NCI-H526 treated with DMSO at 0.1 percent for 48 hours (cell line): ENCODE measurements at regions not wholly inside any gene's neighbourhood (a gene's known extent, or its start where the extent isn't known, plus 50 kb on each side); places are given as distances from the start of the nearest gene placed in this dataset.
"Not testable (repeated sequence)": the region's sequence is repeated elsewhere in the genome, so short reads cannot be mapped to it uniquely, and the experiment has no call there.

Source experiments
- DNase-seq: peaks from one replicate; lab custom pipeline; 2025; lab: John Stamatoyannopoulos, UW

DNA sequence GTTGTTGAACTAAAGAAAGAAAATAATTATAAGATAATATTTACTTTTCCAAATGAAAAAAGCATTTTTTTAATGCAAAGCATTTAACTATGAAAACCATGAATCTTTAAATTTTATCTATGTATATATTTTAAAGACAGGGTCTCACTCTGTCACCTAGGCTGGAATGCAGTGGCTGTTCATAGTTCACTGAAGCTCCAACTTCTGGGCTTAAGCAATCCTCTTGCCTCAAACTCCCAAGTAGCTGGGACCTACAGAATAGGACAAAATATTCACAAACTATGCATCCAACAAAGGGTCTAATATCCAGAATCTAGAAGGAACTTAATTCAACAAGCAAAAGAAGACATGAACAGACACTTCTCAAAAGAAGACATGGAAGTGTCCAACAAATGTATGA is 55.9 kb upstream of the ALB start:
- no peak for DNase-seq

DNA sequence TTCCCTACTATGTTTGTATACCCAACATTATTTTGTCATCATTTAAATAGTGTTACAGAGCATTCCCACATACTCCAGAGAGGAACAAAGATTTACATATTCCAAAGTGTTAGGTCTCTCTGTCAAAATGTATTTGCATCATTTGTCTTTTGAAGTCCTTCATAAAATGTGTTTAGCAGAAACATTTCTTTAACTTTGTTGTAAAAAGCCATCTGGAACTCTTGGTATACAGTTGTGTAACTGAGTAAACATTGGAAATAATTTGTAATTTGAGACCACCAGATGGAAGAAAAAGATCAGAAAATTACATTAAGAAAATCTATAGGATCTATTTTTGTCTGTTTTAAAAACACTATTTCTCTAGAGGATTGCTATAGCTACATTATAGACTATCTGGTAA is 56.6 kb upstream of the ALB start:
- DNase-seq = peak; percentile 53

DNA sequence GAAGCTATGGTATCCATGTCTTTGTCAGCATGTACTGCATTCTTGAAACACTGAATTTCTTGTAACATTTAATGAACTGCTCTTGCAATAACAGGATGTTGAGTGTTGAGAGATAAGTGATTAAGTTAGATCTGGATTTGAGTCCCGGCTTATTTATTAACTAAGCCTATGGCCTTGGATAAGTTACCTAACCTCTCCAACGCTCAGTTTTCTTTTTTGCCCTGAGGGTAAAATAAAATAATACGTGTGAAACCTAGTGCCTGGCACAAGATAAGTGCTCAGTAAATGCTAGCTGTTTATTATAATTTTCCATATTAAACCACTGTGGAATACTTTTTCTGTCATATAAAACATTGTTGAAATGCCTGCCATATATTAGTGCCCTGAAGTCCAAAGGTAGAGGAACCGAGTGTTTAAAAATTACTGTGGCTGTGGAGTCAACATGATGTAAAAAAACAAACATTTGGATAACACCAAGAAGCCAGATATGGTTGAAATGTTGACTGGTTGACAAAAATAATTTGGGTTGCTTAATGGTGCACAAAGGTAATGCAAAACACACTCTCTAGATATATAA is 58.6 kb upstream of the ALB start:
- DNase-seq = no peak

DNA sequence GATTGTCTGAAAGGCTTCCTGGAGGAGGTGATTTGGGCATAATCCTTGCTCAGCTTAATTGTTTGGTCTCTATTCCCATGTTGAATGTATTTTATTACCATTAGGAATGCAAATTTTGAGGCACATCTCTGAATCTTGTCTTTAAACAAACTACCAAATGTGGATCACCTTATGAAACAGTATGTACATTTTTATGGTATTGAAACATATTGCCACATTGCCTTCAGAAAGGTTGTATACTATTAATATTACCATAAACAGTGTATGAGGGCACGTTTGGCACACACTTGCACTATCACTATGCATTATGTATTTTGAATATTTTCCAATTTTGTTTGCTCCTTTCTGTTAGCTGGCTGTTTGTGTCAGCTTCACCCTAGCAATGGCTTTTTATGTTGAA is 60.0 kb upstream of the ALB start:
- DNase-seq = peak; percentile 10

DNA sequence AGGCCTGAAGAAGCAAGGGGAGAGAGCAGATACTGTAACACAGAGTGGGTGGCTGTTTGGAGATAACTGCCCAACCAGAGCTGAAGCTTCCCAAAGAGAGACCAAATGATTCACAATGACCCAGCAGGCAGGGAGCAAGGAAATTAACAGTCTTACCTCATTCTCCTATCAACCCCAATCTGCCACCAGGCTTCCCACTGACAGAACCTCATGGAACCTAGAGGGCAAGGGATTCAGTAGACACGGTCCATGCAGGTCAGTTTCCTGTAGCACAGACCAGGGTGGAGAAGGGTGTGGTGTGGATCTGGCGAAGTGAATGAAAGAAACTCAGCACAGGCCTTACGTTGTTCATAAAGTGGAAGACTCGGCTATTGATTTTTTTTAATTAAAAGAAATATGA is 60.7 kb upstream of the ALB start:
- DNase-seq = no peak

DNA sequence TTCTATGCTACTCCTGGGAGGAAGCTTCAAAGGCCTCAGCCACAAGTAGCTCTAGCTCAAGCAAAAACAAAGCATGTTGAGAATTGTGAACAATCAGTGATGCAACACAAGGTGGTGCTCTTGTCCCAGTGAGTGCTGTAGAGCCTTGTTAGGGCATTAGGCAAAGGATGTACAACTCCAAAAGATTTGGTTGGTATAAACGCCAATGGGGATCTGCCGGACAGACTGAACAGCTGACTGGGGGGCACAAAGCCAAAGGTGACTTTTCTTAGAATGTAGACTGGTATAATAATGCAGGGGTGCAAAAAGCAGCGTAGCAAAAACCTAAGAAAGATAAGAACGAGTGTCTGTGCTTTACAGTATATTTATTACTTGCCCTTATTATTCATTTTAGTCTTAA is 62.6 kb upstream of the ALB start:
- DNase-seq = peak; percentile 59

DNA sequence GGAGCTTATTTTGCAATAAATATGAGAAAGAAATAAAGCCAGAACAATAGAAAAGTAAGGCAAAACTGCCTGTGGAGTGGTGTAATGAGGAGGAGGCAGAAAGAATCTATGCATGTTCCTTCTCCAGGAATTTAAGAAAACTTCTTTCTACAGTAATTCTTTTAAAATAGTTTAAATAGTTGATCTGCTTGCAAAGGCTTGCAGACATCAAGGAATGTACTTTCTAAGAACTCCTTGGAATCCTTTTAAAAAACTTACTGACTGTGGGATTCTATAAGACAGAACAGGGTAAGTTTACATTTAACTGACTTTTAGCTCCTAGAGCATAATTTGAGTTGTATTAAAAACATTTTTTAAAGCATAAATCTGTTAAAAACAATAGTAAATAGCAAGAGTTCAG is 63.2 kb upstream of the ALB start:
- DNase-seq = no peak

DNA sequence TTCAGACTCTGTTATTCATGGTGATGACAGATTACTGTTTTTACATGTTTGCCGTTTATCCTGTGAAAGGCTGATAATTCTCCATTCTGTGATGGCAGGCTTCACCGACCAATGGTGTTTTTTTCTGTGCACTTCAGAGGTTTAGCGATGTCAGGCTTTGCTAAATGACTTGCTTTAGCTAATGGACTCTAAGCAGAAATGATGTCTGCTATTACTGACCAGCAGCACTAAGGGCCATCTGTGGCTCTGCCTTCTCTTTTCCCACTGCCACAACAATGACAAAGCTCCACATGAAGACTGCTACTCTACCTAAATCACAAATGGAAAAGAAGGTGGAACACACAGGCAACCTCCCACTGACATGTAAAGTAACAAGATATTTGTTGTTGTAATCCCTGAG is 68.4 kb upstream of the ALB start:
- DNase-seq = no peak

DNA sequence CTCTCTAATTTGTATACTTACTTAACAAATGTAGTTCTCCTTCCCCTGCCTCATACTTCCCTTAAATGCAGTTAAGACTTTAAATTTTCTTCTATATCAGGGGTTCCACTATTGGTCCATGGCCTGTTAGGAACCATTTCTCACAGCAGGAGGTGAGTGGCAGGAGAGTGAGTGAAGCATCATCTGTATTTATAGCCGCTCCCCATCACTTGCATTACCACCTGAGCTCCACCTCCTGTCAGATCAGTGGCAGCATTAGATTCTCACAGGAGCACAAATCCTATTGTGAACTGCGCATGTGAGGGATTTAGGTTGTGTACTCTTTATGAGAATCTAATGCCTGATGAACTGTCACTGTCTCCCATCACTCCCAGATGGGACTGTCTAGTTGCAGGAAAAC is 72.1 kb upstream of the ALB start:
- not testable (repeated sequence) for DNase-seq

DNA sequence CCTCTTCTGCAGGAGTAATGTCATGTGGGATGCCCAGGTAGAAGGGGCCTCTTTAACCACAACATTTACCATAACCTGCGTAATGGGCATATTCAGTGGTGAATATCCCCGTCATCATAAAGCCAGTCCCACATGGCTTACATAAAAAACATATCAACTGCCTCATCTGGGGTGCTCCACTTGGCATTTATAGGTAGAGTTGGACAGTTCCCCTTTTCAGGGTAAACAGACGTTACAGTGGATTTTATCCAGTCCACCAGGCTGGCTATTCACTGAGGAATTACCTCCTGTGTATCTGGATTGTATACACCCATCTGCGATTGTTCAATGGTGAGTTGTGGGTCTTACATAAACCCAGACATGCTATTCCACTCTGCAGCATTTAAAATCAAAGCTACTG is 70.7 kb upstream of the ANKRD17 start:
- DNase-seq = no peak

DNA sequence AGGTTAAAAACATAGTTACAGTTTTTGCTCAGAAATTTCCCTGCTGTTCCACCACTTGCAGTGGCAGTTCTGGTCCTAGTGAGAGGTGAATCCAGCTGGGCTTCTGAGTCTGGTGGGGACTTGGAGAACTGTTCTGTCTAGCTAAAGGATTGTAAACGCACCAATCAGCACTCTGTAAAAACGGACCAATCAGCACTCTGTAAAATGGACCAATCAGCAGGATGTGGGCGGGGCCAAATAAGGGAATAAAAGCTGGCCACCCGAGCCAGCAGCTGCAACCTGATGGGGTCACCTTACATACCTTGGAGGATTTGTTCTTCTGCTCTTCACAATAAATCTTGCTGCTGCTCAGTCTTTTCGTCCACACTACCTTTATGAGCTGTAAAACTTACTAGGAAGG is 67.2 kb upstream of the ANKRD17 start:
- not testable (repeated sequence) for DNase-seq

DNA sequence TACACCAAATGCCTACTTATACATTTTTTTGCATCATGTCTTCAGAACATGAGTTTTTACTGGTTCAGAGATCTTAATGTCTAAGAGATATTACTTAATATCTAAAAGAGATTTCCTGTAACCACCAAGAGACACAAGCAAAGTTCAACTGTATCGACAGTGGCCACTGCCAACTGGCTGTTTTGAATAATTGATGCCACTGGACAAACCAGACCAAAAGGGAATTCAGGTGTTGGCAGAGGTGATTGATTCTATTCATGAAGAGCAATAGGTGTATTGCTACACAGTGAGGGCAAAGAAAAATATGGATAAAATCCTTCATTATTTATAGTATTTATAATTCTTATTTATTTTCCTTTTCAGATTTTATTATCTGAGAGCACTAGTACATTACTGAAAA is 58.5 kb upstream of the ANKRD17 start:
- DNase-seq = no peak

DNA sequence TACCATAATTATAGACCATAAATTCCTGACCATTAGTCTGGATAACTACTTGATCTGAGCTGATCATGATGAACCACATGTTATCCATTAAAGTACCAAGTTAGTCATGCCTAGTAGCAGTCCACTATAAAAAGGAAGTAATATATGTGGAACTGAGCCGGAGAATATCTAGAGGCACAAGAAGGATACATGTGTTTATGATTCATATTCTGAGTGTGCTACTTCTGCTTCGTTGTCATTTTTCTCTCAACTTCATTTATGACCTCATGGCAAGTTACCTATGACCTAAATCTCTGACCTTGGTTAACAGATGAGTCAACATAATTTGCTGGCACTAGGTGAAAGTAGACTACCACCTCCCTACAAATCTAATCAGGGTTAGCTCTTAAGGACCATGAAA is 56.5 kb upstream of the ANKRD17 start:
- no peak for DNase-seq

DNA sequence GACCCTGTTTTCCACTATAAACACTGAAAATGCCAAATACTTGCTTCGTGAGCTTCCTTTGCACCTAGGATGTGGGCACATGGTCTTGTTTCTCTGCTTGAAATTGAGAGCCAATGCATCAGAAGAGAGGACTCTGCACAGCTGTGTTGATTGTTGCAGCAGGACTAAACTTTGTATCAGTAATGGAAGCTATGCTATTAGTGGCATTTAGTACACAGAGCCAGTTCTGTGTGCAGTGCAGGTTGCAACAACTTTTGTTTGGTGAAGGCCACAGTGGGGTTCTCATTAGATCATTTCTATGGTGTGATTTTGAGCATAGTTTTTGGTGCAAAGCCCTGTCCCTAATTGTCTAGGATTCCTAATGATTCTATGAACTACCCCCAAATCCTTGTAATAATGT is 54.4 kb upstream of the ANKRD17 start:
- no peak for DNase-seq

DNA sequence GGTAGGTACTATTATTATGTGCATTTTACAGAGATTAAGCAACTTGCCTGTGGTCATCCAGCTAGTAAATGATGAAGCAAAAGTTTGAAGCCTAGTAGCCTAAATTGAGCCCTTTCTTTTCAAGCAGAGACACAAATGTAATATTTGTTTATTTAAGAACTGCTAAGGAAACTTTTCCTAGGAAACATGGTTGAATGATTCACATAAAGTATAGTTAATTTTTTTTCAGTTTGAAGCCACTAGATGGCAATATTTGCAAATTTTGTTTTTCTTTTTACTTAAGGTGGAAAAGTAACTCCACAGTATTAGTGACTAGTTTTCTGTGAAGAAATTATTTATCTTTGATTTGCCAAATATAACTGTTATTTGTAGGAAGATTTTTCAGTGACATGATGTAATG is 52.8 kb upstream of the ANKRD17 start:
- DNase-seq = peak; percentile 15

DNA sequence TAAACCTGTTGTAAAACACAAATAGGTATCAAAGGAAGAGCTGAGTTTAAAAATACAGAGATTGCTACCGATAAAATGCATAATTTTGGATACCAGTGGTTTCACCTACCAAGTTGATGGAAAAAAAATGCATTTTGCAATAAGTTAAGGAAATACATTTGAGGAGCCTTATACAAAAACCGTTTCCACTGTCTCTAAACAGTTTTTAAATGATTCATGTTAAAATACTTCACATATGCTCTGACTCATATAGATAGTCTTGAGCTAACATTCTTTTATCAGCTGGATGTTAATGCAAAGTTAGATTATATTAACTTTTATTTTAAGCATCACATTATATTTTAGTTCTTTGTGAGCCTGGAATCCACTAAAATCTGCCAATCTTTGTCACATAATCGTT is 50.6 kb upstream of the ANKRD17 start:
- no peak for DNase-seq
